Hepatocyte (in vitro differentiated cells): ENCODE measurements at regions not wholly inside any gene's neighbourhood (a gene's known extent, or its start where the extent isn't known, plus 50 kb on each side); places are given as distances from the start of the nearest gene placed in this dataset.
"Not testable (repeated sequence)": the region's sequence is repeated elsewhere in the genome, so short reads cannot be mapped to it uniquely, and the experiment has no call there.

Source experiments
- CTCF ChIP-seq: fragments of 200-600 bp; sonication (generic); IDR thresholded peaks from 2 replicates; pipeline ENCODE4 v1.5.1; 2016; ENCODE audit warnings: antibody characterized with exemption, mild to moderate bottlenecking; ENCODE audit not compliant: poor library complexity
- EZH2 ChIP-seq: fragments of 200-600 bp; sonication (generic); IDR thresholded peaks from 2 replicates; pipeline ENCODE4 v1.6.1; 2016; ENCODE audit warnings: antibody characterized with exemption, mild to moderate bottlenecking, borderline replicate concordance
- EZH2phosphoT487 ChIP-seq: fragments of 200-600 bp; sonication (generic); IDR thresholded peaks from one replicate; pipeline ENCODE4 v1.6.1; 2018; ENCODE audit warnings: antibody characterized with exemption, mild to moderate bottlenecking, low read depth, moderate library complexity; ENCODE audit not compliant: unreplicated experiment, severe bottlenecking

- not testable (repeated sequence) for TF ChIP-seq CTCF, EZH2, EZH2phosphoT487
These were observed 326.9 kb upstream of the PLGLB2 start for GRCh38 chr2:87420954-87421353.
